Psoas muscle (tissue), 7 donors: ENCODE measurements at regions not wholly inside any gene's neighbourhood (a gene's known extent, or its start where the extent isn't known, plus 50 kb on each side); places are given as distances from the start of the nearest gene placed in this dataset.

ENCODE experiments used
- ATAC-seq, 4 donors: fragments of 200-7000 bp; cut with Tn5 transposase; one replicate each; pipeline ENCODE4 v1.9.1; 2020; ENCODE audit warnings: moderate library complexity in 3 of 4, mild to moderate bottlenecking in 2 of 4
- DNase-seq, 2 donors: peaks; one replicate each; pipeline ENCODE4 v3.0.0-alpha.2; 2020
- H3K27ac ChIP-seq: fragments of 200-600 bp; one replicate; pipeline ENCODE4 v1.8.0; 2022
- H3K27me3 ChIP-seq, 3 donors: fragments of 200-600 bp in 1 of 3; one replicate each; pipeline versions ENCODE4 v1.6.1 to v1.8.0; 2013 to 2022; ENCODE audit warnings: low read length in 2 of 3, mild to moderate bottlenecking in 2 of 3, moderate library complexity in 1 of 3; ENCODE audit not compliant: insufficient read depth in 3 of 3
- H3K36me3 ChIP-seq, 2 donors: fragments of 200-600 bp in 1 of 2; one replicate each; pipeline versions ENCODE4 v1.6.1 to v1.8.0; 2013 to 2022; ENCODE audit warnings: low read depth in 1 of 2, mild to moderate bottlenecking in 1 of 2, moderate library complexity in 1 of 2; ENCODE audit not compliant: insufficient read depth in 1 of 2
- H3K4me1 ChIP-seq: fragments of 200-600 bp; one replicate; pipeline ENCODE4 v1.8.0; 2022
- H3K4me3 ChIP-seq: fragments of 200-600 bp; one replicate; pipeline ENCODE4 v1.8.0; 2022; ENCODE audit warnings: mild to moderate bottlenecking
- H3K9me3 ChIP-seq: fragments of 200-600 bp; one replicate; pipeline ENCODE4 v1.8.0; 2022
- WGBS, 3 donors: extraction: QIAGEN DNeasy Blood & Tissue Kit; methylation state at CpG; one replicate each; pipeline versions ENCODE4 v1.1.6 to v1.1.7; 2013; 5-methylcytosine and 5-hydroxymethylcytosine counted together
- intact Hi-C, 2 donors: fragments of 100-400 bp; cut with DNase I; formaldehyde crosslinking; loops; one replicate each; pipeline versions ENCODE4 v1.11.0 to v1.14.2; 2022
- TF ChIP-seq, protein P1 (sequence below): fragments of 200-600 bp; IDR thresholded peaks from one replicate; pipeline ENCODE4 v1.8.0; 2022; ENCODE audit warnings: antibody characterized with exemption
- donor health status: healthy with polysubstance abuse.
- donor health status: DM: no; HTN: no; CAD: no; lungs with moderate emphysema.
- donor health status: Bipolar disorder and iron deficiency.
- donor health status: healthy.
- donor health status: DM: yes; HTN: yes; CAD: no.
- donor health status: DM: no; HTN: no; CAD: no.
- donor health status: DM: yes; HTN: yes; CAD: no.

DNA sequence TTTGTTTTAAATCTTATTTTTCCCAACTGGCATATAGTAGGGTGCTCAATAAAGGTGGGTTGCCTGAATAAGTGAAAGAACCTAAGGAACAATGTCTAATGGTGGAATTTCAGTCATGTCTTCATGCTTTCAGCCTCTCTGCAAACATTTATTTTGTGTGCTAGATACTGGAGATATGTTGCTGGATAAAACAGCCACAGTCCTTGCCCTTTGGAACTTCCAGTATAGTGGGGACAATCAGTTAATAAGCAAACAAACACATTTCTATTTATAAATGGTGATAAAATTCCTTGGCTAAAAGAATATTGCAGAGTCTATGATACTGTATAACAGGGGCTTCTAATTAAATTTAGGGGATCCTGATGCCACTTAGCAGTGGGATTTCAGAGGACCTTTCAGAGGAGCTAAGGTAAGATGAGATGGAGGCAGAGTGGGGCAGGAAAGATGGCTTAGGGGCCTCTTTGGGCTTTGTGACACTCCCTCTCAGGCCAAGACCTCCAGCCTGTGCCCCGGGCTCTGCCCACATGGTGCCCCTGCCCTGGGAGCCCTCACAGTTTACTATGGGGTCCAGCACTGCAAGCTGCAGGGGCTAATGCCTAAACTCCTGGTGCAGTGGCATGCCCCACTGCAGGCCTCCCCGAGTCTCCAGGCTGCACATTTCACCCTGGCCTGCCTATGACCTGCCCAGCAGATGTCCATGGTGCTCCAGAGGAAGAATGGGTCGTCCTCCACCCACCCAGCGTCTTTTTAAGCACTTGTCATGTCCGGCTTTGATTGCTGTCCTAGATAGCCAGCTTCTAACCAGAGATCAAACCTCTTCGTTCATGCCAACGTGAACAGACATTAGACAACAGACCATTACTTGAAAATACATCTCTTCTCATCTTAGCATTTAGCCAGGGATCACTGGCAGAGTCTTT is 61.6 kb upstream of the PRR23C start:
- no peak overlapping the region for H3K27ac ChIP-seq
- no peaks in the 10 kb centered on the region for H3K36me3 ChIP-seq
- TF ChIP-seq, protein P1, sequence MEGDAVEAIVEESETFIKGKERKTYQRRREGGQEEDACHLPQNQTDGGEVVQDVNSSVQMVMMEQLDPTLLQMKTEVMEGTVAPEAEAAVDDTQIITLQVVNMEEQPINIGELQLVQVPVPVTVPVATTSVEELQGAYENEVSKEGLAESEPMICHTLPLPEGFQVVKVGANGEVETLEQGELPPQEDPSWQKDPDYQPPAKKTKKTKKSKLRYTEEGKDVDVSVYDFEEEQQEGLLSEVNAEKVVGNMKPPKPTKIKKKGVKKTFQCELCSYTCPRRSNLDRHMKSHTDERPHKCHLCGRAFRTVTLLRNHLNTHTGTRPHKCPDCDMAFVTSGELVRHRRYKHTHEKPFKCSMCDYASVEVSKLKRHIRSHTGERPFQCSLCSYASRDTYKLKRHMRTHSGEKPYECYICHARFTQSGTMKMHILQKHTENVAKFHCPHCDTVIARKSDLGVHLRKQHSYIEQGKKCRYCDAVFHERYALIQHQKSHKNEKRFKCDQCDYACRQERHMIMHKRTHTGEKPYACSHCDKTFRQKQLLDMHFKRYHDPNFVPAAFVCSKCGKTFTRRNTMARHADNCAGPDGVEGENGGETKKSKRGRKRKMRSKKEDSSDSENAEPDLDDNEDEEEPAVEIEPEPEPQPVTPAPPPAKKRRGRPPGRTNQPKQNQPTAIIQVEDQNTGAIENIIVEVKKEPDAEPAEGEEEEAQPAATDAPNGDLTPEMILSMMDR = no peak
- no peaks in the 10 kb centered on the region for H3K27me3 ChIP-seq
- ATAC-seq = no peak
- no peaks in the 10 kb centered on the region for H3K9me3 ChIP-seq
- intact Hi-C loops = no loop called here
- no peaks in the 10 kb centered on the region for H3K4me1 ChIP-seq
- no peak overlapping the region for H3K4me3 ChIP-seq
- no peak for DNase-seq
- WGBS, 3 donors = 68 to 77% (median 71%) methylated on average over 7 of the region's 7 CpGs

DNA sequence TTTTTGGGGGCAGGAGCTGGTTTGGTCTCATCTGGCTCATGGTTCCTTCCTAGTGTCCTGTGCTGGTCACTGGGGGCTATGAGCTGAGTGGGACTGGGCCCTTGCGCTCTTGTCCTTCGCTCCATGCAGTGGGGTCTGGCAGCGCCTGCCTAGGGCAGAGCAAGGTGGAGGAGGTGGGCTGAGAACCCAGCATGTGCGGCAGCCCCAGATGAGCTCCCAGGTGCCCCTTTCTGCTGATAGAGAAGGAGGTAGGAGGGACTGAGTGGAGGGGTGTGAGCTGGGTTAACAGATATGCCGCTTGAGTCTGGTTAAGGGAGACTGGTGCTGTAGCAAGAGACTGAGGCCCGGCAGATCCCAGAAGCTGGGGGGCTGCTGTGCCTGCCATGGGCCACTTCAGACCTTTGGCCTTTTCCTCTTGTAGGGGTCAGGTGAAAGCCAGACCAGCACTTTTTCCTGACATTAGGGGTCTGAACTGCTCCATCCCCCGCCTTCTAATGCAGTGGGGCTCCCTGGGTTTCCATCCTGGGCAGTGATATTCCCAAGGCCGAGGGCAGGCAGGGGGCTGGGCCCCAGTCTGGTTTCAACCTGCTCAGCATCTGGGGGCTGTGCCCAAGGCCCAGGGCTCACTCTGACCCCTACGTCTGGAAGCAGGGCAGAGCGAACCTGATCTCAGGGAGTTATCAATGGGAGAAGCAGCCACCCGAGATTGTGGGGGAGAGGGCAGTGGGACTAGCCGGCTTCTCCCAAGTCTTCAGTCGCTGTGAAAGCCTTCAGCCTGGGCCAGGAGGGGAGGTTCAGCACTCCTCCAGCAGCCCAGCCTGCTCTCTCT is 62.9 kb upstream of the PRR23C start:
- no peak for ATAC-seq
- DNase-seq = no peak
- H3K27me3 ChIP-seq = no peaks in the 10 kb centered on the region
- H3K9me3 ChIP-seq = no peaks in the 10 kb centered on the region
- no peaks in the 10 kb centered on the region for H3K36me3 ChIP-seq
- no peak overlapping the region for H3K4me3 ChIP-seq
- intact Hi-C loops = no loop called here
- 76 to 81% (median 81%) methylated on average over 13 of the region's 13 CpGs for WGBS, 3 donors
- no peak overlapping the region for H3K27ac ChIP-seq
- H3K4me1 ChIP-seq = no peaks in the 10 kb centered on the region
- TF ChIP-seq, protein P1 = no peak

DNA sequence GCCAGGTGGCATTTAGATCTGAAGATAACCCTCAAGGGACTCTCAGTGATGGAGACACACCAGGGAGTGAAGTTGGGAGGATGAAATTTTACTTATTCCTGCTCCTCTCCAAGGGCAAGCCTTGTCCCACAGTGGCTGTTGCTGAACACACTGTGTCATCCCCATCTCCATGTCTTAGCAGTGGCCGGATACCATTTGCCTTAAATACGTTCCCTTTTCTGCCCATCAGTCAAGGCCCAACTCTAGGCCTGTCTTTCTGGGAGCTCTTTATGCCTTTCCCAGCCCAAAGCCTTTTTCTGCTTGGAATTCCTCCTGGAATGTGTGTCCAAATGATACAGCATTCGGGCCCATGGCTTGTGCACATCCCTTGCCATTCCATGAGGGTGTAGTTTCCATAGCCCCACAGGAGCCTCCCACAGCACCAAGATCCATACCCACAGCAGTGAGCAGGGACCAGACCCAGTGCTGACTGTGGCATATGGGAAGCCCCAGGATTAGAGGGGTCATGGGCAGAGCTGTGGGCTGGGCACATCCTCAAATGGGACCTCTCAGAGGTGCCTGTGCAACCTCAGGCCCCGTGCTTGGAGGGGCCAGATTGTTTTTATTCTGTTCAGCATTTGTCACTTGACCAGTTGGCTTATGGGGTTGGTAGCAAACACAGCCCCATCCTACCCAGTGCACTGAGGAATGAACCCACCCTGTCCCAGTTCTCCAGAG is 63.7 kb upstream of the PRR23C start:
- no peak overlapping the region for H3K4me3 ChIP-seq
- H3K9me3 ChIP-seq = no peaks in the 10 kb centered on the region
- H3K4me1 ChIP-seq = no peaks in the 10 kb centered on the region
- H3K36me3 ChIP-seq = no peaks in the 10 kb centered on the region
- intact Hi-C loops = no loop called here
- H3K27me3 ChIP-seq = no peaks in the 10 kb centered on the region
- ATAC-seq (no peak), DNase-seq (no peak)
- no peak overlapping the region for H3K27ac ChIP-seq
- TF ChIP-seq, protein P1 = no peak
- 66 to 71% (median 70%) methylated on average over 4 of the region's 4 CpGs for WGBS, 3 donors

DNA sequence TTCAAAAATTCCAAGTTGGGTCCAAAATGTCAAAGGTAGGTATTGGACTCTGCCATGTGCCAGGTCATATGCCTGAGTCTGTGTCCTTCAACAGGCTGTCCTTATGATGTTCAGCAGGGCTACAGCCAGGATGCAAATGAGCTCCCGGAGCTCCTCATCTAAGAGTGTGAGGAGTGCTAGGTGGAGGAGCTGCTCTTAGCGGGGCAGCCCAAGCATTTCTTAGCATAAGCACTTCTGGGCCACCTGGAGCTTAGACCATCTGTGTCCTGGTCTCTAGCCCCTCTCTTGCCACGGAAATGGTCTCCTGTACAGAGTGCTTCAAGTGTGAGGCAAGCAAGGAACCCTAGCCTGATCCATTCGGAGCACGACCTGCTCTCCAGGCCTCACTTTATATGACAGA is 64.6 kb upstream of the PRR23C start:
- ATAC-seq (no peak), DNase-seq (no peak)
- Histone ChIP-seq H3K9me3 (no peaks in the 10 kb centered on the region), H3K27ac (no peak overlapping the region), H3K4me3 (no peak overlapping the region), H3K36me3 (no peaks in the 10 kb centered on the region), H3K4me1 (no peaks in the 10 kb centered on the region), H3K27me3 (no peaks in the 10 kb centered on the region)
- TF ChIP-seq, protein P1 = no peak
- 78 to 79% (median 79%) methylated on average over 5 of the region's 5 CpGs for WGBS, 3 donors
- intact Hi-C loops = no loop called here
